Activated effector memory CD4-positive, alpha-beta T cell treated with anti-CD3 and anti-CD28 coated beads, Interleukin-2, amount 50 U/mL, for 16 hours (primary cell): ENCODE measurements at regions not wholly inside any gene's neighbourhood (a gene's known extent, or its start where the extent isn't known, plus 50 kb on each side); places are given as distances from the start of the nearest gene placed in this dataset.
"Not testable (repeated sequence)": the region's sequence is repeated elsewhere in the genome, so short reads cannot be mapped to it uniquely, and the experiment has no call there.

Experiments
- DNase-seq: peaks from one replicate; pipeline ENCODE4 v3.0.0-alpha.2; 2020

- no peak for DNase-seq
These were observed 303.0 kb downstream of the DAD1 start for GRCh38 chr14:22285991-22286390.

GRCh38 chr14:22282949-22283348, 306.1 kb downstream of the DAD1 start:
- DNase-seq = no peak

- DNase-seq = no peak
These were observed 306.6 kb downstream of the DAD1 start for GRCh38 chr14:22282417-22282816.

GRCh38 chr14:22281447-22281874, 307.6 kb downstream of the DAD1 start:
- DNase-seq = not testable (repeated sequence)

GRCh38 chr14:22280497-22281316, 308.3 kb downstream of the DAD1 start:
- DNase-seq = no peak

GRCh38 chr14:22276913-22277816, 311.9 kb downstream of the DAD1 start:
- DNase-seq = no peak

- DNase-seq = no peak
These were observed 316.9 kb downstream of the DAD1 start for GRCh38 chr14:22271838-22272799.

GRCh38 chr14:22268875-22269274, 320.1 kb downstream of the DAD1 start:
- DNase-seq = no peak

GRCh38 chr14:22266683-22267082, 322.3 kb downstream of the DAD1 start:
- DNase-seq = no peak

- no peak for DNase-seq
These were observed 322.9 kb downstream of the DAD1 start for GRCh38 chr14:22266142-22266442.

GRCh38 chr14:22265319-22266141, 323.5 kb downstream of the DAD1 start:
- DNase-seq = no peak

GRCh38 chr14:22264759-22265158, 324.3 kb downstream of the DAD1 start:
- DNase-seq = no peak

- no peak for DNase-seq
These were observed 325.1 kb downstream of the DAD1 start for GRCh38 chr14:22263961-22264360.

GRCh38 chr14:22262881-22263280, 326.1 kb downstream of the DAD1 start:
- no peak for DNase-seq

GRCh38 chr14:22255017-22255950, 333.7 kb downstream of the DAD1 start:
- no peak for DNase-seq

- DNase-seq = no peak
These were observed 336.3 kb downstream of the DAD1 start for GRCh38 chr14:22252686-22253085.

- no peak for DNase-seq
These were observed 337.9 kb downstream of the DAD1 start for GRCh38 chr14:22251090-22251489.

GRCh38 chr14:22249770-22250169, 339.3 kb downstream of the DAD1 start:
- no peak for DNase-seq

GRCh38 chr14:22243971-22244581, 344.9 kb downstream of the DAD1 start:
- DNase-seq = no peak

- DNase-seq = not testable (repeated sequence)
These were observed 350.7 kb downstream of the DAD1 start for GRCh38 chr14:22238320-22238719.
